GM12801 (cell line): ENCODE measurements at regions not wholly inside any gene's neighbourhood (a gene's known extent, or its start where the extent isn't known, plus 50 kb on each side); places are given as distances from the start of the nearest gene placed in this dataset.

ENCODE experiments used
- TF ChIP-seq, protein P1 (sequence below): IDR thresholded peaks from one replicate; pipeline ENCODE4 v1.5.1; 2011; ENCODE audit warnings: control low read depth; ENCODE audit not compliant: insufficient read length; ENCODE audit errors: extremely low read depth

DNA sequence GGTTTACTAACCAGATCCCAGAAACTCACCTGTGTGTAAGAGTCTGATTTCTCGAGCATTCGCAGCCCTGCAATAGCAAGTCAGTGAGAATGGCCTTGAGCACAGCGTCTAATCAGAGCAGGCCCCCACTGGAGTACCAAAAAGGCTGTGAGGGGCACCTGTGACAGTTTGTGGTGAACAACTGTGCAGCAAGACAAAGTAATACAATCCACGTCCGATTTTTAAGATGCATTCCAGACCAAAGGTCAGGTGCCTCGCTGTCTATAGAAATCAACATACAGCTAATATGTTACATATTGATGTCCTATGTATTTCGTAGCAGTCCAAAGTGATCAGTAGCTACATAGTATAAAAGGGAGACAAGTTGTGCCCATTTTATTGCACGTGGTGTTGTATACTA, 55.7 kb upstream of the BOD1 start:
- TF ChIP-seq, protein P1, sequence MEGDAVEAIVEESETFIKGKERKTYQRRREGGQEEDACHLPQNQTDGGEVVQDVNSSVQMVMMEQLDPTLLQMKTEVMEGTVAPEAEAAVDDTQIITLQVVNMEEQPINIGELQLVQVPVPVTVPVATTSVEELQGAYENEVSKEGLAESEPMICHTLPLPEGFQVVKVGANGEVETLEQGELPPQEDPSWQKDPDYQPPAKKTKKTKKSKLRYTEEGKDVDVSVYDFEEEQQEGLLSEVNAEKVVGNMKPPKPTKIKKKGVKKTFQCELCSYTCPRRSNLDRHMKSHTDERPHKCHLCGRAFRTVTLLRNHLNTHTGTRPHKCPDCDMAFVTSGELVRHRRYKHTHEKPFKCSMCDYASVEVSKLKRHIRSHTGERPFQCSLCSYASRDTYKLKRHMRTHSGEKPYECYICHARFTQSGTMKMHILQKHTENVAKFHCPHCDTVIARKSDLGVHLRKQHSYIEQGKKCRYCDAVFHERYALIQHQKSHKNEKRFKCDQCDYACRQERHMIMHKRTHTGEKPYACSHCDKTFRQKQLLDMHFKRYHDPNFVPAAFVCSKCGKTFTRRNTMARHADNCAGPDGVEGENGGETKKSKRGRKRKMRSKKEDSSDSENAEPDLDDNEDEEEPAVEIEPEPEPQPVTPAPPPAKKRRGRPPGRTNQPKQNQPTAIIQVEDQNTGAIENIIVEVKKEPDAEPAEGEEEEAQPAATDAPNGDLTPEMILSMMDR, result no peak

DNA sequence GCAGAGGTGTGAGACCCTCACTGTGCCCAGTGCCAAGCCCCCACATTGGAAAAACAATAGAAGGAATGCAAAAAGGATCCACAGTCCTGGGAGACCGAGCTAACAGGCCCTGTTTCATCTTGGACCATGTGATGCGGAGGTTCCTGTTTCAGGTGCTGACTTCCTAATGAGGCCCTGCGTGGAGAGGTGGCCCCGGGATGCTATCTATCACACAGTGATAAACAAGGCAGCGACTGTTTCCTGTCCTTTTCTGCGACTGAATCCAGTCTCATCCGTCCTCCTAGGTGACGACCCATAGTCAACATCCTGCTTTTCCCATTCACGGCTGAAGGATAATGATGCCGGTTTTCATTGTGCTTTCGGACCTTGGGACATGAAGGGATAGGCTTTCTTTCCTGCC, 56.4 kb upstream of the BOD1 start:
- TF ChIP-seq, protein P1, result no peak

DNA sequence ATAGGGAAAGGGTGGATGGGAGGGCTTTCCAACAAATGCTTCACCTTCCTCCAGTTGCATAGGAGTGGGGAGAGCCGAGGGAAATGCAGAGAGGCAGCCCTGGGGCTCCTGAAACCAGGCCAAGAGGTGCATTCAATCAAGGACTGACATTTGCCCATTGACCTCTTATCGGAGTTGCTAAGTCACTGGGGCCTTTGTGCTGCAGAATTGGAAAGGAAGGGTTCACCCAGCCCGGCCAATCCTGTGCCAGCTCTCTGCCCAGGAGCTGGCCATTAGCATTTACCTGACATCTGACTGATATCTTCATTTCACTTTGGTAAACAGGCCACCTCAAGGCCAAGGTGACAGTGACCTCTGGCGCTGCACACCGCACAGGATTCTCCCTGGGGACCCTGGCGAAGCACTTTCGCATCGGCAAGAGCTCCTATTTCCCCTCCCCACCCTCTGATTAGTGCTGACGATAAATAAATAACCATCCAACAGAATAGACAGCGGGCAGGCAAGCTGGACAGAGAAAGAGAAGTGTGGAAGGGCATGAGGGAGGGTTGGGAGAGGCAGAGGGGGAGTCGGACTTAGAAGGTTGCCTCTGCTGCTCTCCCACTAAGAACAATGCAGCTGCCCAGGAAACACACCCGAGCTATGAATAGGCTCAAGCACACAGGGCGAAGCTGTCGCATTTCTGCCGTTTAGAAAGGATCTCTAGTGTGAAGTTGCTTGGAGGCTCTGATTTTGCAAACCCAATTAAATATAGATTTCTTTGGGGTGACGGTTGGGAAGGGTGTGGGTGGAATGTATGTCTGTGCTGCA, 57.0 kb upstream of the BOD1 start:
- TF ChIP-seq, protein P1, result no peak

DNA sequence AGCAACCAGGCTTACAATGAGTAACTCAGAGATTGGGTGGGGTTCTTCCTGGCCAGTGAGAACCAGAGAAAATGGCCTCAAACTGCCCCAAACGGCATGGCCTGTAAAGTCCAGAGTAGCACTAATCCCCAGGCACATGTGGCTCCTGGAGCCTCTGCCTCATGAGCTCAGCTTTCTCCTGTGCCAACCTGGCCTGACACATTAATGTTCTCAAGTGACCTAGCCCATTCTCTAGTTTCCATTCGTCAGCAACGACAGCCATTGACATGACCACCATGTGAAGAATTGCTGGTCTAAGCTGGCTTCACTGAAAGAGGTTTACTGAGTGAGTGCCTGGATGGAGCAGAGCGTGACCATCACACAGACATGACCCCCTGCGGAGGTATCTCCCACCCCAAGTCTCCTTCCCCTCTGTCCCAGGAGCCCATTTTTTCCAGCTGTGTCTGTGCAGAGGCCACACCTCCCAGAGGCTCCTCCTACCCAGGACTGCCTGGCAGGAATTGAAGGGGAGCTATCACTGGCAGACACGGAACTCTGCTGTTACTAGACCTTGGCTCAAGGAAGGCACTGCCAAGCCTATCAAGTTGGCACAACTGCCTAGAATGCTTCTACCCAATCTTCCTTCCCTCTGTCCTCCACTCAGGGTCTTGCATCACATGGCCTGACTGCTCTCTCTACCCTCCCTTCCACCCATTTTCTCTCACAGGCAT, 59.0 kb upstream of the BOD1 start:
- TF ChIP-seq, protein P1, result no peak

DNA sequence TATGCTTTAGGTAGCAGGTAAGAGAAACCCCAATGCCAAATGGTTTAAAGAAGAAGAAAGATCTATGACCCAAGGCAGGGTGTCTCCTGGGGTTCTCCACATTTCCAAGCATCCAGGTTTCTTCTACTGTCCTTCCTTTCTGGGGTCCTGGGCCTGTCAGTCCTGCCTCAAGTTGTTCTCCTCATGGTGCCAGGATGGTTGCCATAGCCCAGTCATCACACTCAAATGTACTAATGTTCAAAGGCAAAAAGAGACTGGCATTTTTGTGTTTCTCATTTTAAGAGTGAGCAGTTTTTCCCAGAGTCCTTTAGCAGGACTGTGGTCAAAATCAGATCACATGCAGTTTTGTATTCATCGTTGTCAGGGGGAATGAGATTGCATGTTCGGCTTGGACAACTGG, 59.9 kb upstream of the BOD1 start:
- TF ChIP-seq, protein P1, result no peak

DNA sequence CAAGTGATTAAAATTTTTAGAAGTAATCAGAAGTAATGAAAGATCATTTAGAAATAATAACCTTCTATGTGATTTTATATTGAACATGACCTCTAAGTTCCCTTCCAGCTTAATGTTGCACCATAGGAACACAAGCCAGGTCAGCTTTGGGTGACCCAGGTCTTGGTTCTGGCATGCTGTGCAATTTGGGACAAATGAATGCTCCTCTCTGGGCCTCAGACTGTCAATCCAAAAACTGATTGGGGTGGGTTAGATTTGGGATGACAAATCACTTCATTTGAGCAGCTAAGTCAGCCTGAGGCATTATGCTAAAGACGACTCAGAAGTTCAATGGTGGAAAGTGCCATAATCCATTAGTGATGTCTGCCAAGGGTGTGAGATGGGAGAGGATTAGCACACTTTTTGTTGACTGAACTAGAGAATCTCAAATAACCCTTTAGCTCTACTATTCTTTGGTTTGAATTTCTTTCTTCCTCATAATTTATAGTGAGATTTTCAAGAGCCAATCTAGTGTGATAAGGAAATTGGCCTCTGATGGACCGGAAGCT, 60.7 kb upstream of the BOD1 start:
- TF ChIP-seq, protein P1, result no peak

DNA sequence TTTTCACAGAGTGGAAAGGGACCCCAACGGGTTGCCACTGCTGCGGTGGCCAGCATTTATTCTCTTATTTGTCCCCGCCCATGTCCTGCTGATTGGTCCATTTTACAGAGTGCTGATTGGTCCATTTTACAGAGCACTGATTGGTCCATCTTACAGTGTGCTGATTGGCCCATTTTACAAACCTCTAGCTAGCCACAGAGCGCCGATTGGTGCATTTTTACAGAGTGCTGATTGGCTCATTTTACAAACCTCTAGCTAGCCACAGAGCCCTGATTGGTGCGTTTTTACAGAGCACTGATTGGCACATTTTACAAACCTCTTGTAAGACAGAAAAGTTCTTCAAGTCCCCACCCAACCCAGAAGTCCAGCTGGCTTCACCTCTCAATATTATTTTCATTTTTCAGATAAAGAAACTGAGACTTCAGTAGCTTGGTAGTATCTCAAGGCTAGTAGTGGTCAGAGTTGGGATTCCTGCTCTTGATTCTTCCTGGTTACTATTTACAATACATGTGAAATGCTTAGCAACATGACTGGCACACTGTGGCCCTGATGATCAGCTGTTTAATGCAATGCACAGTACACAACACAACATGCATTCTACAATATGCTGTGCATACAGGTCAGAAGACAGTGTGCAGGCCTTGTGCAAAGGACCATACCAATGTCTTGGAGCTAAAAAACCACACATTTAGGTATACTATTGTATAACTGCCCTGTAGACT, 63.6 kb upstream of the BOD1 start:
- TF ChIP-seq, protein P1, result no peak
